HepG2 (cell line): ENCODE measurements at regions not wholly inside any gene's neighbourhood (a gene's known extent, or its start where the extent isn't known, plus 50 kb on each side); places are given as distances from the start of the nearest gene placed in this dataset.
A peak's percentile ranks its signal among the peaks of the same experiment; 100 is the strongest.

Experiments
- ATAC-seq: fragments of 200-7000 bp; cut with Tn5 transposase; 3 replicates; pipeline ENCODE4 v1.9.1; 2020; ENCODE audit warnings: mild to moderate bottlenecking, moderate library complexity
- BruUV-seq: library from RNA; stranded (reverse); fragments of 400-500 nt; replicated peaks from 2 replicates; lab custom pipeline; 2021; lab: Mats Ljungman, UMichigan
- CTCF ChIA-PET: fragments of 300-600 bp; formaldehyde crosslinking; extraction: SDS; loops from one replicate; lab custom pipeline; 2021; ENCODE audit warnings: low total read pairs, inconsistent platforms, low intra/inter-chr PET ratio; lab: Yijun Ruan, JAX
- POLR2A ChIA-PET: fragments of 350-600 bp; sonication (Branson Sonifier 250); formaldehyde crosslinking; loops from one replicate; lab custom pipeline; 2020; ENCODE audit warnings: antibody characterized with exemption, inconsistent platforms; lab: Yijun Ruan, JAX
- DNase-seq: peaks from one replicate; pipeline ENCODE4 v3.0.0-alpha.2; 2015; ENCODE audit warnings: low spot score
- FAIRE-seq: peaks from 3 replicates; lab custom pipeline; 2011; peaks lifted over from hg19 to GRCh38; lab: Jason Lieb, UNC
- H2AFZ ChIP-seq: one replicate; pipeline ENCODE4 v1.6.1; 2011; ENCODE audit warnings: low read length, inconsistent platforms
- H3K27ac ChIP-seq: fragments of 300-600 bp; 3 replicates; pipeline ENCODE4 v1.8.0; 2011; ENCODE audit warnings: mixed run types, mild to moderate bottlenecking, mixed read lengths, low read length, inconsistent platforms; ENCODE audit not compliant: insufficient read depth; ENCODE audit errors: extremely low read length
- H3K27me3 ChIP-seq, 2 experiments: fragments of 200-600 bp in 1 of 2; 2 replicates in 1 of 2; 3 replicates in 1 of 2; pipeline versions ENCODE4 v1.6.0 to v1.8.0; 2011; ENCODE audit warnings: low read length in 2 of 2, mild to moderate bottlenecking in 2 of 2, moderate library complexity in 2 of 2, inconsistent platforms in 1 of 2; ENCODE audit not compliant: insufficient read depth in 2 of 2, control insufficient read depth in 1 of 2
- H3K36me3 ChIP-seq, 2 experiments: fragments of 200-600 bp in 1 of 2; replicated peaks in 1 of 2; 2 replicates in 1 of 2; 3 replicates in 1 of 2; pipeline versions ENCODE4 v1.5.1 to v1.8.0; 2011; ENCODE audit warnings: low read length in 2 of 2, inconsistent platforms in 1 of 2; ENCODE audit not compliant: insufficient read depth in 2 of 2, control insufficient read depth in 1 of 2
- H3K4me1 ChIP-seq: 2 replicates; pipeline ENCODE4 v1.5.1; 2012; ENCODE audit warnings: low read length, inconsistent platforms; ENCODE audit not compliant: insufficient read depth
- H3K4me2 ChIP-seq: 2 replicates; pipeline ENCODE4 v1.6.0; 2011; ENCODE audit warnings: low read depth, low read length, inconsistent platforms
- H3K4me3 ChIP-seq, 3 experiments: fragments of 200-600 bp in 1 of 3; sonication (generic), shearing (Covaris generic) in 1 of 3; replicated peaks in 1 of 3; 2 replicates each; pipeline ENCODE4 v1.5.1; 2011 to 2016; ENCODE audit warnings: low read length in 3 of 3, inconsistent platforms in 2 of 3, low read depth in 2 of 3, mild to moderate bottlenecking in 2 of 3, control low read depth in 1 of 3, mixed read lengths in 1 of 3; ENCODE audit not compliant: insufficient read depth in 1 of 3
- H3K79me2 ChIP-seq: one replicate; pipeline ENCODE4 v1.6.1; 2011; ENCODE audit warnings: low read length, inconsistent platforms; ENCODE audit not compliant: insufficient read depth
- H3K9ac ChIP-seq: 2 replicates; pipeline ENCODE4 v1.6.0; 2011; ENCODE audit warnings: mild to moderate bottlenecking, low read depth, low read length, inconsistent platforms; ENCODE audit not compliant: insufficient read depth
- H3K9me3 ChIP-seq: 2 replicates; pipeline ENCODE4 v1.5.1; 2012; ENCODE audit warnings: mild to moderate bottlenecking, low read length
- H4K20me1 ChIP-seq: 2 replicates; pipeline ENCODE4 v1.6.0; 2011; ENCODE audit warnings: inconsistent platforms, mild to moderate bottlenecking, low read length, moderate library complexity; ENCODE audit not compliant: insufficient read depth
- MNT ChIP-seq: fragments of 450-650 bp; IDR thresholded peaks from 2 replicates; pipeline ENCODE4 v1.6.1; 2016
- TIGD3 ChIP-seq: sonication (generic); formaldehyde crosslinking; IDR thresholded peaks from 2 replicates; pipeline ENCODE4 v1.5.1; 2020; ENCODE audit warnings: mild to moderate bottlenecking, missing genetic modification reagents, borderline replicate concordance
- ZFP36 ChIP-seq: fragments of 150-350 bp; IDR thresholded peaks from 2 replicates; pipeline ENCODE4 v1.6.1; 2018; ENCODE audit warnings: borderline replicate concordance, low read length, low read depth; ENCODE audit not compliant: partially characterized antibody
- ZNF382 ChIP-seq: sonication (generic); formaldehyde crosslinking; IDR thresholded peaks from 2 replicates; pipeline ENCODE4 v1.5.0; 2020; ENCODE audit warnings: missing genetic modification reagents, mild to moderate bottlenecking, borderline replicate concordance
- WGBS: methylation state at CpG from one replicate; pipeline ENCODE4 v1.1.6; 2017; ENCODE audit warnings: low lambda C conversion rate; 5-methylcytosine and 5-hydroxymethylcytosine counted together
- in situ Hi-C: cut with HindIII; loops from 2 replicates; pipeline ENCODE4 v1.10.0; 2017; ENCODE audit warnings: low pct_unique_long_range_greater_than_20kb; ENCODE audit not compliant: extremely low pct_ligation_motif_present
- intact Hi-C: fragments of 100-400 bp; cut with micrococcal nuclease; formaldehyde crosslinking; loops from one replicate; pipeline ENCODE4 v1.10.0; 2022; ENCODE audit not compliant: unreplicated experiment
- TF ChIP-seq, protein P1 (sequence below): sonication (generic); formaldehyde crosslinking; IDR thresholded peaks from 2 replicates; pipeline ENCODE4 v1.5.0; 2020; ENCODE audit warnings: missing genetic modification reagents

- H2AFZ ChIP-seq: no peak overlapping the region
- H3K4me1 ChIP-seq: peaks cover 15% of the 10 kb centered on the region; the same call in 1 of the 2 replicates
- H3K9ac ChIP-seq: no peak overlapping the region
- intact Hi-C loops: no loop called here
- 33% methylated on average over 5 of the region's 5 CpGs for WGBS
- H4K20me1 ChIP-seq: no peaks in the 10 kb centered on the region
- no peaks in the 10 kb centered on the region for H3K36me3 ChIP-seq
- H3K27me3 ChIP-seq: peaks cover 1 to 6% of the 10 kb centered on the region in 2 experiments; a peak in 1 of 5 replicates
- H3K9me3 ChIP-seq: no peaks in the 10 kb centered on the region
- H3K4me2 ChIP-seq: peak overlapping the region; percentile 33; the same call in 1 of the 2 replicates
- BruUV-seq: no TSS peak
- TF ChIP-seq ZNF382 (CRISPR knock-in tag): no peak
- TF ChIP-seq ZFP36: no peak
- TF ChIP-seq MNT: peak; percentile 58; the same call in 1 of the 2 replicates
- TF ChIP-seq, protein P1, sequence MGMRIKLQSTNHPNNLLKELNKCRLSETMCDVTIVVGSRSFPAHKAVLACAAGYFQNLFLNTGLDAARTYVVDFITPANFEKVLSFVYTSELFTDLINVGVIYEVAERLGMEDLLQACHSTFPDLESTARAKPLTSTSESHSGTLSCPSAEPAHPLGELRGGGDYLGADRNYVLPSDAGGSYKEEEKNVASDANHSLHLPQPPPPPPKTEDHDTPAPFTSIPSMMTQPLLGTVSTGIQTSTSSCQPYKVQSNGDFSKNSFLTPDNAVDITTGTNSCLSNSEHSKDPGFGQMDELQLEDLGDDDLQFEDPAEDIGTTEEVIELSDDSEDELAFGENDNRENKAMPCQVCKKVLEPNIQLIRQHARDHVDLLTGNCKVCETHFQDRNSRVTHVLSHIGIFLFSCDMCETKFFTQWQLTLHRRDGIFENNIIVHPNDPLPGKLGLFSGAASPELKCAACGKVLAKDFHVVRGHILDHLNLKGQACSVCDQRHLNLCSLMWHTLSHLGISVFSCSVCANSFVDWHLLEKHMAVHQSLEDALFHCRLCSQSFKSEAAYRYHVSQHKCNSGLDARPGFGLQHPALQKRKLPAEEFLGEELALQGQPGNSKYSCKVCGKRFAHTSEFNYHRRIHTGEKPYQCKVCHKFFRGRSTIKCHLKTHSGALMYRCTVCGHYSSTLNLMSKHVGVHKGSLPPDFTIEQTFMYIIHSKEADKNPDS: no peak
- no peak for TF ChIP-seq TIGD3 (CRISPR knock-in tag)
- no peak for FAIRE-seq
- ChIA-PET CTCF (no interaction called here), POLR2A (no interaction called here)
- in situ Hi-C loops: no loop called here
- no peaks in the 10 kb centered on the region for H3K79me2 ChIP-seq
- no peak for ATAC-seq
- no peak overlapping the region for H3K4me3 ChIP-seq
- no peak overlapping the region for H3K27ac ChIP-seq
- no peak for DNase-seq
Observed at GRCh38 chr12:114902665-114903064, 218.7 kb upstream of the TBX3 start.
